Tibial nerve (tissue), 4 donors: ENCODE measurements at regions not wholly inside any gene's neighbourhood (a gene's known extent, or its start where the extent isn't known, plus 50 kb on each side); places are given as distances from the start of the nearest gene placed in this dataset.

Experiments
- EP300 ChIP-seq, 2 donors: sonication (generic); formaldehyde crosslinking; IDR thresholded peaks; one replicate each; pipeline ENCODE4 v1.6.1; 2017; ENCODE audit warnings: antibody characterized with exemption in 2 of 2, mild to moderate bottlenecking in 1 of 2
- POLR2A ChIP-seq, 2 donors: fragments of 450-650 bp; IDR thresholded peaks; one replicate each; pipeline ENCODE4 v1.6.1; 2017; ENCODE audit warnings: antibody characterized with exemption in 2 of 2, mild to moderate bottlenecking in 2 of 2, moderate library complexity in 2 of 2
- TF ChIP-seq, protein P1 (sequence below), 5 experiments: fragments of 200-600 bp in 3 of 5; fragments of 450-650 bp in 2 of 5; sonication (generic) in 3 of 5; IDR thresholded peaks; one replicate each; pipeline ENCODE4 v1.5.1; 2016 to 2019; ENCODE audit warnings: antibody characterized with exemption in 5 of 5, mild to moderate bottlenecking in 3 of 5, moderate library complexity in 2 of 5

DNA sequence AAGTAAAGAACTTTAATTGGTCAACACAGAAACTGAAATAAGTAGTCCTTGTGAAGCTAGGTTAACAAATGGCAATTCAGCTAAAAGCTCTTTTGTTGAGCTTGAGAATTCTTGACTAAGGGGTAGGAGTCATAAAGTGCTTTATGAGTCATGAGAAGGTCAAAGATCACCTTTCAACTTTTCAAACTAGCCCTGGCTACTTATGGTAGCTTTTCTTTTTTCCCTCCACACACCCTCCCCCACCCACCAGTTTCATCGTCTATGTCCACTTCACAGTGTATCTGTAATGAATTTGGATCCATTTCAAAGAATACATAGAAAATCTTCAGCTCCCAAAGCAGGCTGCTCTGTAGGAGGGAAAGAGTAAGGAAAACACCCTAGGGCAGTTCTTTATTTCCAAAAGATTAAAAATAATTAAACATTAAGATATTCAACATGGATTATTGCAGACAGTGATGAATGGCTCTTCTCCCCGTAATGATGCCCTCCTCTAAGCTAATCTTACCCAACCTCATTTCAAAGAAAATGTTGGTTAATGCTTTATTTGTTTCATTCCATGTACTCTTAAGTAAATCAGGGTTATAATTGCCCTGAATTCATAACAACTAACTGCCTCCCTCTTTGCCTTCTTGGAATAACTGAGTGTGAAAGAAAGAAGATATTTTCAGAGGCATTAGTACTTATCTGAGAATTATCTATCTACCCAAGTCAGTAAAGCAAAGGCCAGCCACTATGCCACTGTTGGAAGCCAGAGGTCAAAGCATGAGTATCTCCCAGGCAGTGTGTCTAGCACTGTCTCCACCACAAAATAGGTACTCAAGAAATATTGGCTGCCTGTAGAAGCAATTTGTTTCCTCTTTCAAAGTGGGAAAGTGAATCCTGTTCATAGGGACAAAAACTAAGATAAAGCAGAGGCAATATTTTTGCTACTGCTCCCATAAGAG, 290.6 kb downstream of the PIK3R1 start:
- TF ChIP-seq, protein P1, sequence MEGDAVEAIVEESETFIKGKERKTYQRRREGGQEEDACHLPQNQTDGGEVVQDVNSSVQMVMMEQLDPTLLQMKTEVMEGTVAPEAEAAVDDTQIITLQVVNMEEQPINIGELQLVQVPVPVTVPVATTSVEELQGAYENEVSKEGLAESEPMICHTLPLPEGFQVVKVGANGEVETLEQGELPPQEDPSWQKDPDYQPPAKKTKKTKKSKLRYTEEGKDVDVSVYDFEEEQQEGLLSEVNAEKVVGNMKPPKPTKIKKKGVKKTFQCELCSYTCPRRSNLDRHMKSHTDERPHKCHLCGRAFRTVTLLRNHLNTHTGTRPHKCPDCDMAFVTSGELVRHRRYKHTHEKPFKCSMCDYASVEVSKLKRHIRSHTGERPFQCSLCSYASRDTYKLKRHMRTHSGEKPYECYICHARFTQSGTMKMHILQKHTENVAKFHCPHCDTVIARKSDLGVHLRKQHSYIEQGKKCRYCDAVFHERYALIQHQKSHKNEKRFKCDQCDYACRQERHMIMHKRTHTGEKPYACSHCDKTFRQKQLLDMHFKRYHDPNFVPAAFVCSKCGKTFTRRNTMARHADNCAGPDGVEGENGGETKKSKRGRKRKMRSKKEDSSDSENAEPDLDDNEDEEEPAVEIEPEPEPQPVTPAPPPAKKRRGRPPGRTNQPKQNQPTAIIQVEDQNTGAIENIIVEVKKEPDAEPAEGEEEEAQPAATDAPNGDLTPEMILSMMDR (IDR thresholded peaks at IDR 0.05): no peak
- no peak for TF ChIP-seq EP300 (IDR thresholded peaks at IDR 0.05)
- TF ChIP-seq POLR2A (IDR thresholded peaks at IDR 0.05): no peak
